CD1c-positive myeloid dendritic cell (primary cell): ENCODE measurements at regions not wholly inside any gene's neighbourhood (a gene's known extent, or its start where the extent isn't known, plus 50 kb on each side); places are given as distances from the start of the nearest gene placed in this dataset.

Source experiments
- DNase-seq: peaks from one replicate; pipeline ENCODE4 v3.0.0-alpha.2; 2016; ENCODE audit errors: extremely low spot score

GRCh38 chr17:73813201-73813600 is 169.0 kb upstream of the SDK2 start:
- DNase-seq, result no peak

- no peak for DNase-seq
Measured at GRCh38 chr17:73814075-73814474, 169.8 kb upstream of the SDK2 start.

GRCh38 chr17:73815474-73815873 is 171.2 kb upstream of the SDK2 start:
- DNase-seq, result no peak

DNA sequence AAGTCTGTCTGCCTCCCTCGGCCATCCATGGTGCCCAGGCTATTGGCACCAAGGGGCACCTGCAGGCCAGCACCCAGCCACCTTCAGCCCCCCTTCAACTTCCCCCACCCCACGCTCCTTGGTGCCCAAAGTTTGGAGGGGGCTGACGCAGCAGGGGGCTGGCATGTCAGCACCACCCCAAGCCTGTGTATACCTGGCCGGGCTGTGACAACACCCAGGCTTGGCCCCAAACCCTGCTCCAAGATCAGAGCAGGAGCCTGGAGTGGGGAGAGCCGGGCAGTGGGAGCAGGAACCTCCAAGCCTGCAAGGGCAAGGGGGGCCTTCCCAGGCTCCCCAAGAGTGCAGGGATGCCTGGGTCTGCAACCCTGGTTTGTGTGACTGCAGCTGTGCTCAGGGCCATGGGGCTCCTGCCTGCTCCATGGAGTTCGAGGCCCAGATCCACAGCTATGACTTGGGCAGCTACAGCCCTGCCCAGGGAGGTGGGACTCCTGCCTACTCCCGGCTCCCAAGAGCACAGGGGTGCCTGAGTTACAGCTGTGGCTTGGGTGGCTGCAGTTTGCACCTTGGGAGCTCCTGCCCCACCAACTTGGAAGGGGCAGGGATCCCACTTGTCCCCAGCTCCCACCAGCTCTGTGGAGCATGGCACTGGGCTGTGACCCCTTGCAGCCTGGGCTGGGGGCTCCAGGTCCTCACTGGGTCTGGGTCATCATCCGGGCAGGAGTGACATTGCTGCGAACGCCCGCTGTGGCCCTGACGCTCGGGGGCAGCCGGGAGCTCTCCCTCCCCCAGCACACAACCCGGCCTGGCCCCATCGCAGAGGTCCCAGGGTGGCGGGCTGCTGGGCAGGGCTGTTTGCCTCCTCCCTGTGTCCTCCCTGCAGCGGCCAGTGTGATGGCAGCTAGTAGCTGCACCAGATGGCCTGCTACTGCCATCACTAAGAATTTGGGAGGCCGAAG is 175.5 kb upstream of the SDK2 start:
- DNase-seq, result no peak

DNA sequence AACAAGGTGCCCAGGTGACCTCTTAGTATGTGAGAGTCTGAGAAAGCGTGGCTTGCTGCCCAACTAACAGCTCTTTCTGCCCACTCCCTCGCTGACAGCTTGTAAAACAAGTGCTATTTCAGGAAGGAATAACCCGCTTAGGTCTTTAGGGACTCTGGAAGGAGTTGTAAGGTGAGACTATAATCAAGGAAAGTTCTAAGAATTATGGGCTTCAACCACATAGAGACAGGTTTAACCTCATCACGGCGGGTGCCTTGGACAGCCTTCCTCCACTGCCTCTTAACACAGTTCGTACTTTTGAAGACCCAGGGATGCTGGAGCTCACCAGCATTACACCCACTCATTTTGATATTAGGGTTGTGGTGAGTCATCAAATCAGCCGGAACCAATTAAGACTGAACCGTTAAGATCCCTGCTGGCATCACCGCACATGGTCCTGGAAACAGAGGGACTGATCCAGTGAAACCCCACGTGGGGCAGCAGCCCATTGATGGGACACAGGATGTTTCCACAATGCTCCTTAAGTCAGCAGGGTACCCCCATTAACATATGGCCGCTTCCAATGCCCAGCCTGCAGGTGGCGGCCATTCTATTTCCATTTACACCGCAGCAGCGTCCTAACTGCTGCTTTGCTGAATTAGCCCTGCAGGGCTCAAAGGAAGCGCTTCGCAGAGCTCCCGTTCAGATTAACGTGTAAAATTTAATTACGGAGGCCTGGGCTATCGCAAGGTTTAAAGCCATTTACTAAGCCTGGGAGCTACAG is 176.6 kb upstream of the SDK2 start:
- no peak for DNase-seq

GRCh38 chr17:73821665-73822064 is 177.4 kb upstream of the SDK2 start:
- no peak for DNase-seq

DNA sequence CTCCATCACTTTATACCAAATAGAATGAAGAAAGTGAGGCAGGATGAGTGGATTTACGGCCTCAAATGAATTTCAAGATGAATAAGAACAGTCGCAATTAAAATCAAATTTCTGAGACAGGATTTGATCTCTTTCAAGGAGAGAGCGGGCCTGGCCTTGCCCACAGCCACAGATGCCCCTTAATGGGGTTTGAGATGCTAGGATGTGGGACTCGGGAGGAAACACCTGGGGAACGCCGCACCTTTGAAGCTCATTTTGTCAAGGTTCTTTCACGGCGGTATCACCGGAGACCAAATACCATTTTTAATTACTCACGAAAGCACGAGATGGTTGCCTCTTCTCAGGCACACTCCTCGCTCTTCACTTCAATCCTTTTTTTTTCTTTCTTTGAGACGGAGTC is 178.1 kb upstream of the SDK2 start:
- no peak for DNase-seq

- DNase-seq, result no peak
Measured at GRCh38 chr17:73823684-73824083, 179.4 kb upstream of the SDK2 start.

GRCh38 chr17:73824321-73824720 is 180.1 kb upstream of the SDK2 start:
- no peak for DNase-seq

- DNase-seq, result no peak
Measured at GRCh38 chr17:73826181-73826871, 182.1 kb upstream of the SDK2 start.

- no peak for DNase-seq
Measured at GRCh38 chr17:73826872-73827228, 182.6 kb upstream of the SDK2 start.

GRCh38 chr17:73827627-73828291 is 183.5 kb upstream of the SDK2 start:
- DNase-seq, result no peak

DNA sequence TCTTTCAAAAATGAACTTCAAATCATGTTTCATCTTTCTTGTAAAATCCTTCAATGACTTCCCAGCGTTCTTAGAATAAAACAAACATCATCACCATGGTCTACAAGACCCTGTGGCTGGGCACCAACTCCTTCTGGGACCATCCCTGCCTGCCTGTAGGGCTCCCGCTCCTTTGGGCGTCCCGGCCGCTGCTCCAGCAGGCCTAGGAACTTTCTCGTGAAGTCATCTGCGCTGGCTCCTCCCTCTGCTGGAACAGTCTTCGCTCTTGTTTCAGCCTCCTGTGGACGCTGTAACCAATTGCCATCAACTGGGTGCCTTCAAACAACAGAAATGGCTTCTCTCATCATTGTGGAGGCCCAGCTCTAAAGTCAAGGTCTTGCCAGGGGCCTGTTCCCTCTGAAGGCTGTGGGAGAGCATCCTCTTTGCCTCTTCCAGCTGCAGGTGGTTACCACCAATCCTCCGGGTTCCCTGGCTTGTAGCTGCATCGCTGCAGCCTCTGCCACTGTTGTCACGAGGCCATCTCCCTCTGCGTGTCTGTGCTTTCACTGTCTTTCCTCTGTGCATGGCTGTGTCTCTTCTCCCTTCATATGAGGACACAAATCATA is 185.5 kb upstream of the SDK2 start:
- no peak for DNase-seq

DNA sequence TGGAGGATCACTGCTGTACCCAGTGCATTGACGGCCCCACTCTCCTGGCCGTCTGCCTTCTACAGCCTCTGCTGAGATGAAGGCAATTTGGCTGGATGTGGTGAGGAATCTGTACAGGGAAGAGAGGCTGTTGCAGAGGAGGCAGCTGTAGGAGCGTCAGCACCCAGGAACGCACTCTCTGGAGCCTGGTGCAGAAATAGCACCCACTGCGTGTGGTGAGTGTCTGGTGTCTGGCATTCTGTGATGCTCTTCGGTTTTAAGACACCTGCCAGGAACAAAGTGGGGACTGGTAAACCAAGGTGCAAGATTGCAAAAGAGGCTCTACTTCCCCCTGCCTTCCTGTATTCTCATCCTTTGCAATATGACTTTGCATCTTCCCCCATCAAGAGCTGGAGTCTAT is 187.5 kb upstream of the SDK2 start:
- DNase-seq, result no peak

- no peak for DNase-seq
Measured at GRCh38 chr17:73833775-73834488, 189.7 kb upstream of the SDK2 start.

- no peak for DNase-seq
Measured at GRCh38 chr17:73834684-73835343, 190.6 kb upstream of the SDK2 start.

DNA sequence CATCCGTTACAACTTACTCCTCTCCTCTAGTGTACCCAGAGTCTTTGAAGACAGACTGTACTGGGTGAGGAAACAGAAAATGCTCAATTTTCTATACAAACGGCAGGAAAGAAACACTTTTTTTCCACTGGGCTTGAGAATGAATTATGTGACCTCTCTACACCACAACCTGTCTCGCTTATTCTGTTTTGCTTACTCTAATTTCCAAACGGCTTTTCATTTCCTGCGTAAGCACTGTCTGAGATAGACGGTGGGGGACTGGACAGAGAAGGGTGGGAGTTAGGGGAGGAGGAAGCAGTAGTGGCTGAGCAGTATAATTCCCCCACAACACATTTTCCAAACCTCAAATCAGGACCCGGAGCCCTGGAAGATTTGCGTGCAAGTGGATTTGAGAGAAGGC is 191.4 kb upstream of the SDK2 start:
- no peak for DNase-seq

DNA sequence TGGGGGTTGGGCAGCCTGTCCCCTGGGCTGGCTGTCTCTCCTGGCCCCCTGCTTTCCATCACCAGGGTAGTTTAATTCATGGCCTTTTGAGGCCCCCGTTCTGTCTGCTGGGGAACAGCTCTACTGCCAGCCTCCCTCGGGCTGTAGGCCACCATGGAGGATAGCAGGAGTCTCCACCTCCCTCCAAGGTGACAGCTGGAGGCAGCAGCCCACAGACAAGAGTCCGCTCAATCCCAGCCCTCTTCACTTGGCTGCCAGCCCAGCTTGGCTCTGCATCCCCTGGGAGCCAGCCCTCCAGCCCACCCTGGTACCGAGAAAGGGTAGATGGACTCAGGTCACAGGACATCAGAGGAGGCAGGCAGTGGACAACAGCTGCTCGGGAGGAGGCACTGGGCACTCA is 194.6 kb upstream of the SDK2 start:
- no peak for DNase-seq

GRCh38 chr17:73840829-73841228 is 196.6 kb upstream of the SDK2 start:
- DNase-seq, result no peak

GRCh38 chr17:73841431-73842060 is 197.3 kb upstream of the SDK2 start:
- peak; percentile 5 for DNase-seq
